IMR-90 (cell line): ENCODE measurements at regions not wholly inside any gene's neighbourhood (a gene's known extent, or its start where the extent isn't known, plus 50 kb on each side); places are given as distances from the start of the nearest gene placed in this dataset.

Experiments
- ATAC-seq: fragments of 200-7000 bp; cut with Tn5 transposase; 2 replicates; pipeline ENCODE4 v1.9.1; 2020; ENCODE audit warnings: low read depth, mild to moderate bottlenecking, moderate library complexity
- BruUV-seq: library from RNA; stranded (reverse); fragments of 400-500 nt; replicated peaks from 2 replicates; lab custom pipeline; 2021; lab: Mats Ljungman, UMichigan
- CTCF ChIA-PET: fragments of 300-600 bp; formaldehyde crosslinking; extraction: SDS; loops from one replicate; lab custom pipeline; 2021; ENCODE audit warnings: antibody characterized with exemption; lab: Yijun Ruan, JAX
- POLR2A ChIA-PET: fragments of 300-600 bp; sonication (Branson Sonifier 250); formaldehyde crosslinking; loops from one replicate; lab custom pipeline; 2022; ENCODE audit warnings: antibody characterized with exemption; ENCODE audit not compliant: unreplicated experiment; lab: Charles Lee
- DNase-seq: peaks from one replicate; pipeline ENCODE4 v3.0.0; 2013
- H2AFZ ChIP-seq: replicated peaks from 2 replicates; pipeline ENCODE3; 2013; ENCODE audit warnings: low read length, mild to moderate bottlenecking; ENCODE audit not compliant: poor library complexity
- H2AK5ac ChIP-seq: 2 replicates; pipeline ENCODE4 v1.6.1; 2013; ENCODE audit warnings: low read depth, low read length, inconsistent platforms
- H2AK9ac ChIP-seq: replicated peaks from 2 replicates; pipeline ENCODE3; 2013; ENCODE audit warnings: mild to moderate bottlenecking, low read depth, low read length, moderate library complexity; ENCODE audit not compliant: poor library complexity
- H2BK120ac ChIP-seq: 2 replicates; pipeline ENCODE4 v1.6.1; 2013; ENCODE audit warnings: low read depth, low read length, inconsistent platforms
- H2BK15ac ChIP-seq: 3 replicates; pipeline ENCODE4 v1.6.1; 2013; ENCODE audit warnings: low read depth, low read length, inconsistent platforms
- H2BK20ac ChIP-seq: 2 replicates; pipeline ENCODE4 v1.6.1; 2013; ENCODE audit warnings: low read depth, mild to moderate bottlenecking, inconsistent platforms, low read length, moderate library complexity
- H2BK5ac ChIP-seq: 2 replicates; pipeline ENCODE4 v1.6.1; 2013; ENCODE audit warnings: mild to moderate bottlenecking, low read depth, low read length, inconsistent platforms; ENCODE audit not compliant: poor library complexity, severe bottlenecking
- H3K14ac ChIP-seq: replicated peaks from 2 replicates; pipeline ENCODE4 v1.6.1; 2013; ENCODE audit warnings: low read depth, low read length, inconsistent platforms
- H3K18ac ChIP-seq: 2 replicates; pipeline ENCODE4 v1.6.1; 2013; ENCODE audit warnings: low read depth, low read length, control low read depth
- H3K23ac ChIP-seq: 2 replicates; pipeline ENCODE4 v1.6.1; 2013; ENCODE audit warnings: low read depth, low read length, inconsistent platforms
- H3K27ac ChIP-seq: 2 replicates; pipeline ENCODE4 v1.5.1; 2013; ENCODE audit warnings: mild to moderate bottlenecking, control low read depth, low read length; ENCODE audit not compliant: insufficient read depth
- H3K27me3 ChIP-seq: 2 replicates; pipeline ENCODE4 v1.6.1; 2013; ENCODE audit warnings: low read length; ENCODE audit not compliant: control insufficient read depth, insufficient read depth
- H3K36me3 ChIP-seq: 2 replicates; pipeline ENCODE4 v1.6.1; 2013; ENCODE audit warnings: low read length, mixed read lengths; ENCODE audit not compliant: control insufficient read depth, insufficient read depth
- H3K4ac ChIP-seq: 2 replicates; pipeline ENCODE4 v1.6.1; 2013; ENCODE audit warnings: low read depth, low read length, inconsistent platforms
- H3K4me1 ChIP-seq: 2 replicates; pipeline ENCODE4 v1.6.1; 2013; ENCODE audit warnings: low read length, mixed read lengths; ENCODE audit not compliant: control insufficient read depth, insufficient read depth
- H3K4me2 ChIP-seq: 2 replicates; pipeline ENCODE4 v1.6.1; 2013; ENCODE audit warnings: low read depth, mild to moderate bottlenecking, control low read depth, low read length, moderate library complexity
- H3K4me3 ChIP-seq: 2 replicates; pipeline ENCODE4 v1.5.1; 2013; ENCODE audit warnings: low read depth, mild to moderate bottlenecking, control low read depth, low read length, moderate library complexity; ENCODE audit not compliant: insufficient read depth
- H3K56ac ChIP-seq: 2 replicates; pipeline ENCODE4 v1.6.1; 2013; ENCODE audit warnings: low read length, inconsistent platforms; ENCODE audit not compliant: insufficient read depth; ENCODE audit errors: extremely low read depth
- H3K79me1 ChIP-seq, 2 experiments: 2 replicates each; pipeline ENCODE4 v1.6.1; 2013; ENCODE audit warnings: low read length in 2 of 2, inconsistent platforms in 1 of 2, low read depth in 1 of 2
- H3K9ac ChIP-seq: 2 replicates; pipeline ENCODE4 v1.6.1; 2013; ENCODE audit warnings: low read depth, low read length, control low read depth
- H3K9me1 ChIP-seq: 2 replicates; pipeline ENCODE4 v1.6.1; 2013; ENCODE audit warnings: low read length, inconsistent platforms; ENCODE audit not compliant: insufficient read depth
- H3K9me3 ChIP-seq: 2 replicates; pipeline ENCODE4 v1.6.1; 2013; ENCODE audit warnings: low read length; ENCODE audit not compliant: control insufficient read depth, insufficient read depth
- H4K20me1 ChIP-seq: 2 replicates; pipeline ENCODE4 v1.6.1; 2013; ENCODE audit warnings: low read length, inconsistent platforms; ENCODE audit not compliant: insufficient read depth
- H4K5ac ChIP-seq: 2 replicates; pipeline ENCODE4 v1.6.1; 2013; ENCODE audit warnings: mild to moderate bottlenecking, low read depth, low read length, control low read depth
- H4K8ac ChIP-seq, 2 experiments: 2 replicates each; pipeline ENCODE4 v1.6.1; 2013; ENCODE audit warnings: low read depth in 2 of 2, low read length in 2 of 2, control low read depth in 1 of 2, inconsistent platforms in 1 of 2
- H4K91ac ChIP-seq: 2 replicates; pipeline ENCODE4 v1.6.1; 2013; ENCODE audit warnings: low read depth, low read length, inconsistent platforms; ENCODE audit not compliant: insufficient read depth
- BHLHE40 ChIP-seq: fragments of 150-350 bp; IDR thresholded peaks from 2 replicates; pipeline ENCODE4 v1.6.1; 2016; ENCODE audit warnings: mild to moderate bottlenecking, low read depth, low read length
- CEBPB ChIP-seq: IDR thresholded peaks from 2 replicates; pipeline ENCODE4 v1.6.1; 2012; ENCODE audit warnings: low read depth, low read length, improper control_type of control experiment
- CHD1 ChIP-seq: IDR thresholded peaks from 2 replicates; pipeline ENCODE4 v1.6.1; 2012; ENCODE audit warnings: low read depth, low read length, improper control_type of control experiment
- CTCF ChIP-seq: conservative IDR thresholded peaks from 2 replicates; pipeline ENCODE4 v1.5.1; 2012; ENCODE audit warnings: mild to moderate bottlenecking, low read depth, low read length, improper control_type of control experiment
- ELK1 ChIP-seq: fragments of 150-350 bp; IDR thresholded peaks from 2 replicates; pipeline ENCODE4 v1.6.1; 2016; ENCODE audit warnings: low read depth, mild to moderate bottlenecking, low read length, moderate library complexity, borderline replicate concordance
- FOS ChIP-seq: fragments of 150-350 bp; IDR thresholded peaks from 2 replicates; pipeline ENCODE4 v1.6.1; 2016; ENCODE audit warnings: low read depth, low read length
- MAFK ChIP-seq: IDR thresholded peaks from 2 replicates; pipeline ENCODE4 v1.6.1; 2012; ENCODE audit warnings: low read depth, low read length, improper control_type of control experiment
- MAZ ChIP-seq: IDR thresholded peaks from 2 replicates; pipeline ENCODE4 v1.6.1; 2012; ENCODE audit warnings: low read depth, mild to moderate bottlenecking, low read length, improper control_type of control experiment, moderate library complexity, borderline replicate concordance
- MXI1 ChIP-seq: IDR thresholded peaks from 2 replicates; pipeline ENCODE4 v1.6.1; 2012; ENCODE audit warnings: low read depth, mild to moderate bottlenecking, low read length, moderate library complexity, borderline replicate concordance
- NFE2L2 ChIP-seq: fragments of 150-350 bp; IDR thresholded peaks from 2 replicates; pipeline ENCODE4 v1.6.1; 2016; ENCODE audit warnings: low read depth, mild to moderate bottlenecking, low read length
- POLR2A ChIP-seq: IDR thresholded peaks from 2 replicates; pipeline ENCODE4 v1.6.1; 2012; ENCODE audit warnings: mild to moderate bottlenecking, low read depth, low read length
- RAD21 ChIP-seq: IDR thresholded peaks from 2 replicates; pipeline ENCODE4 v1.6.1; 2012; ENCODE audit warnings: low read length, improper control_type of control experiment
- RCOR1 ChIP-seq: IDR thresholded peaks from 2 replicates; pipeline ENCODE4 v1.6.1; 2012; ENCODE audit warnings: mild to moderate bottlenecking, low read length, improper control_type of control experiment; ENCODE audit not compliant: insufficient replicate concordance
- RFX5 ChIP-seq: IDR thresholded peaks from 2 replicates; pipeline ENCODE4 v1.8.0; 2012; ENCODE audit warnings: low read depth, mild to moderate bottlenecking, low read length, moderate library complexity
- SMC3 ChIP-seq: fragments of 150-350 bp; IDR thresholded peaks from 2 replicates; pipeline ENCODE4 v1.6.1; 2016; ENCODE audit warnings: low read depth, mild to moderate bottlenecking, antibody characterized with exemption, low read length, moderate library complexity
- USF2 ChIP-seq: fragments of 150-350 bp; IDR thresholded peaks from 2 replicates; pipeline ENCODE4 v1.6.1; 2017; ENCODE audit warnings: mild to moderate bottlenecking, antibody characterized with exemption, low read length, low read depth
- WGBS, 2 experiments: methylation state at CpG; one replicate each; pipeline versions ENCODE4 v1.1.5 to v1.1.7; 2013; ENCODE audit warnings: missing lambda C conversion rate in 2 of 2; ENCODE audit not compliant: insufficient read length in 1 of 2; ENCODE audit errors: extremely low coverage in 2 of 2; 5-methylcytosine and 5-hydroxymethylcytosine counted together
- dilution Hi-C: fragments of 300-500 bp; cut with HindIII; formaldehyde crosslinking; loops from one replicate; pipeline ENCODE4 v1.14.3; 2018; ENCODE audit warnings: low sequenced_read_pairs; ENCODE audit not compliant: unreplicated experiment
- in situ Hi-C: fragments of 300-500 bp; cut with MboI; formaldehyde crosslinking; loops from 3 replicates; pipeline ENCODE4 v1.14.3; 2019; ENCODE audit warnings: low sequenced_read_pairs, inconsistent platforms, mixed read lengths
- intact Hi-C: fragments of 100-400 bp; cut with micrococcal nuclease; formaldehyde crosslinking; loops from 2 replicates; pipeline ENCODE4 v1.10.0; 2022

GRCh38 chr9:22255337-22255736 lies 191.3 kb upstream of the DMRTA1 start:
- DNase-seq, result no peak
- no peak overlapping the region for H3K4ac ChIP-seq
- H4K5ac ChIP-seq, result no peak overlapping the region
- no peak overlapping the region for H3K56ac ChIP-seq
- H3K36me3 ChIP-seq, result no peaks in the 10 kb centered on the region
- no peaks in the 10 kb centered on the region for H3K79me1 ChIP-seq
- no peak overlapping the region for H2AK9ac ChIP-seq
- CTCF ChIA-PET, result no interaction called here
- WGBS, 2 experiments, result no CpG with 5 or more reads among the region's 1 CpG
- no peak overlapping the region for H3K18ac ChIP-seq
- no peak for ATAC-seq
- no peak overlapping the region for H2AK5ac ChIP-seq
- H3K4me1 ChIP-seq, result no peaks in the 10 kb centered on the region
- no peak overlapping the region for H3K14ac ChIP-seq
- TF ChIP-seq CEBPB, result no peak
- no peak for TF ChIP-seq RFX5
- no peak for TF ChIP-seq USF2
- no peak for TF ChIP-seq CTCF
- TF ChIP-seq POLR2A, result no peak
- TF ChIP-seq CHD1, result no peak
- no peak for TF ChIP-seq MAFK
- TF ChIP-seq MAZ, result no peak
- no peak for TF ChIP-seq BHLHE40
- TF ChIP-seq NFE2L2, result no peak
- no peak for TF ChIP-seq RCOR1
- no peak for TF ChIP-seq ELK1
- TF ChIP-seq FOS, result no peak
- TF ChIP-seq SMC3, result no peak
- TF ChIP-seq MXI1, result no peak
- no peak for TF ChIP-seq RAD21
- in situ Hi-C loops (loop anchor here (10.0 to 25.0 kb wide), 2 partner anchors 199 to 943 kb away; partner anchors contain the start of gene IFNA5), intact Hi-C loops (no loop called here), dilution Hi-C loops (no loop called here)
- H3K9me1 ChIP-seq, result no peaks in the 10 kb centered on the region
- no peak overlapping the region for H4K8ac ChIP-seq
- H3K23ac ChIP-seq, result no peak overlapping the region
- peaks cover 7% of the 10 kb centered on the region for H3K27me3 ChIP-seq
- H3K4me3 ChIP-seq, result no peak overlapping the region
- no peak overlapping the region for H3K9ac ChIP-seq
- no peak overlapping the region for H3K4me2 ChIP-seq
- no peak overlapping the region for H2BK120ac ChIP-seq
- H4K20me1 ChIP-seq, result no peaks in the 10 kb centered on the region
- H2AFZ ChIP-seq, result no peak overlapping the region
- H2BK15ac ChIP-seq, result no peak overlapping the region
- no peak overlapping the region for H2BK20ac ChIP-seq
- no peak overlapping the region for H2BK5ac ChIP-seq
- peaks cover 5% of the 10 kb centered on the region for H3K9me3 ChIP-seq
- POLR2A ChIA-PET, result no interaction called here
- no peak overlapping the region for H3K27ac ChIP-seq
- no TSS peak for BruUV-seq
- no peak overlapping the region for H4K91ac ChIP-seq
